Memory B cell (primary cell): ENCODE measurements at regions not wholly inside any gene's neighbourhood (a gene's known extent, or its start where the extent isn't known, plus 50 kb on each side); places are given as distances from the start of the nearest gene placed in this dataset.
"Not testable (repeated sequence)": the region's sequence is repeated elsewhere in the genome, so short reads cannot be mapped to it uniquely, and the experiment has no call there.

Experiments
- ATAC-seq: fragments of 150-1000 bp; cut with Tn5 transposase; 2 replicates; pipeline ENCODE4 v1.10.0; 2021; ENCODE audit warnings: low read depth, mild to moderate bottlenecking, moderate library complexity
- DNase-seq, 2 donors: peaks; one replicate each; pipeline ENCODE4 v3.0.0; 2022; ENCODE audit warnings: low spot score in 2 of 2
- H3K27ac Mint-ChIP-seq: one replicate; pipeline ENCODE4 v1.8.0; 2022; ENCODE audit warnings: mild to moderate bottlenecking, moderate library complexity, mixed read lengths
- H3K27me3 Mint-ChIP-seq: one replicate; pipeline ENCODE4 v1.8.0; 2022; ENCODE audit warnings: mixed read lengths
- H3K36me3 Mint-ChIP-seq: one replicate; pipeline ENCODE4 v1.8.0; 2022; ENCODE audit warnings: mild to moderate bottlenecking, mixed read lengths
- H3K4me1 Mint-ChIP-seq: one replicate; pipeline ENCODE4 v1.8.0; 2022; ENCODE audit warnings: mixed read lengths
- H3K4me3 Mint-ChIP-seq: one replicate; pipeline ENCODE4 v1.8.0; 2022; ENCODE audit warnings: mild to moderate bottlenecking, moderate library complexity, mixed read lengths
- H3K9me3 Mint-ChIP-seq: one replicate; pipeline ENCODE4 v1.8.0; 2022; ENCODE audit warnings: mixed read lengths

GRCh38 chr2:209308415-209308814 lies 115.4 kb upstream of the MAP2 start:
- Mint-ChIP-seq H3K36me3 (no peaks in the 10 kb centered on the region), H3K4me3 (no peak overlapping the region), H3K4me1 (no peaks in the 10 kb centered on the region), H3K27ac (no peak overlapping the region), H3K27me3 (peaks cover 1% of the 10 kb centered on the region), H3K9me3 (no peaks in the 10 kb centered on the region)
- DNase-seq, result no peak
- no peak for ATAC-seq

GRCh38 chr2:209311948-209312347 lies 111.9 kb upstream of the MAP2 start:
- Mint-ChIP-seq H3K4me1 (no peaks in the 10 kb centered on the region), H3K9me3 (no peaks in the 10 kb centered on the region), H3K36me3 (no peaks in the 10 kb centered on the region), H3K27me3 (no peaks in the 10 kb centered on the region), H3K27ac (no peak overlapping the region), H3K4me3 (no peak overlapping the region)
- DNase-seq, result no peak
- ATAC-seq, result no peak

- H3K4me3 Mint-ChIP-seq, H3K27me3 Mint-ChIP-seq, H3K9me3 Mint-ChIP-seq, H3K27ac Mint-ChIP-seq, H3K4me1 Mint-ChIP-seq, ATAC-seq, DNase-seq, H3K36me3 Mint-ChIP-seq: not testable (repeated sequence)
These were observed 111.4 kb upstream of the MAP2 start for GRCh38 chr2:209312450-209312849.

GRCh38 chr2:209314653-209315052 lies 109.2 kb upstream of the MAP2 start:
- no peaks in the 10 kb centered on the region for H3K27me3 Mint-ChIP-seq

GRCh38 chr2:209316141-209316540 lies 107.7 kb upstream of the MAP2 start:
- DNase-seq, result no peak
- no peak for ATAC-seq
- H3K4me1 Mint-ChIP-seq, result no peaks in the 10 kb centered on the region
- no peaks in the 10 kb centered on the region for H3K27me3 Mint-ChIP-seq
- H3K36me3 Mint-ChIP-seq, result no peaks in the 10 kb centered on the region
- H3K9me3 Mint-ChIP-seq, result no peaks in the 10 kb centered on the region
- no peak overlapping the region for H3K27ac Mint-ChIP-seq
- H3K4me3 Mint-ChIP-seq, result no peak overlapping the region

More at GRCh38 chr2:209314653-209315052, 109.2 kb upstream of the MAP2 start:
- DNase-seq (no peak), ATAC-seq (no peak)
- Mint-ChIP-seq H3K4me1 (no peaks in the 10 kb centered on the region), H3K9me3 (no peaks in the 10 kb centered on the region), H3K27ac (no peak overlapping the region), H3K4me3 (no peak overlapping the region), H3K36me3 (no peaks in the 10 kb centered on the region)

GRCh38 chr2:209321076-209321475 lies 102.8 kb upstream of the MAP2 start:
- no peaks in the 10 kb centered on the region for H3K9me3 Mint-ChIP-seq
- peaks cover 6% of the 10 kb centered on the region for H3K4me1 Mint-ChIP-seq
- peaks cover 5% of the 10 kb centered on the region for H3K27me3 Mint-ChIP-seq
- DNase-seq (no peak), ATAC-seq (no peak)
- H3K36me3 Mint-ChIP-seq, result no peaks in the 10 kb centered on the region
- no peak overlapping the region for H3K27ac Mint-ChIP-seq
- no peak overlapping the region for H3K4me3 Mint-ChIP-seq

- Mint-ChIP-seq H3K36me3 (no peaks in the 10 kb centered on the region), H3K4me3 (no peak overlapping the region), H3K27me3 (peaks cover 5% of the 10 kb centered on the region), H3K4me1 (peaks cover 6% of the 10 kb centered on the region), H3K27ac (no peak overlapping the region), H3K9me3 (no peaks in the 10 kb centered on the region)
- ATAC-seq (no peak), DNase-seq (no peak)
These were observed 102.3 kb upstream of the MAP2 start for GRCh38 chr2:209321581-209321980.

- peaks cover 6% of the 10 kb centered on the region for H3K4me1 Mint-ChIP-seq
- ATAC-seq, result no peak
- no peak overlapping the region for H3K4me3 Mint-ChIP-seq
- no peak overlapping the region for H3K27ac Mint-ChIP-seq
- peaks cover 5% of the 10 kb centered on the region for H3K27me3 Mint-ChIP-seq
- DNase-seq, result no peak
- no peaks in the 10 kb centered on the region for H3K36me3 Mint-ChIP-seq
- H3K9me3 Mint-ChIP-seq, result no peaks in the 10 kb centered on the region
These were observed 101.8 kb upstream of the MAP2 start for GRCh38 chr2:209322041-209322440.

- peaks cover 5% of the 10 kb centered on the region for H3K27me3 Mint-ChIP-seq
- H3K36me3 Mint-ChIP-seq, result no peaks in the 10 kb centered on the region
- H3K4me1 Mint-ChIP-seq, result peaks cover 6% of the 10 kb centered on the region
- H3K9me3 Mint-ChIP-seq, result no peaks in the 10 kb centered on the region
- H3K27ac Mint-ChIP-seq, result no peak overlapping the region
- DNase-seq, result no peak
- no peak overlapping the region for H3K4me3 Mint-ChIP-seq
- ATAC-seq, result no peak
These were observed 100.8 kb upstream of the MAP2 start for GRCh38 chr2:209322905-209323512.

GRCh38 chr2:209323738-209324137 lies 100.1 kb upstream of the MAP2 start:
- no peaks in the 10 kb centered on the region for H3K36me3 Mint-ChIP-seq
- H3K4me3 Mint-ChIP-seq, result no peak overlapping the region
- no peak for ATAC-seq
- DNase-seq, result no peak
- no peaks in the 10 kb centered on the region for H3K9me3 Mint-ChIP-seq
- H3K27me3 Mint-ChIP-seq, result peaks cover 5% of the 10 kb centered on the region
- H3K27ac Mint-ChIP-seq, result no peak overlapping the region
- H3K4me1 Mint-ChIP-seq, result peaks cover 6% of the 10 kb centered on the region

- no peaks in the 10 kb centered on the region for H3K36me3 Mint-ChIP-seq
- H3K27ac Mint-ChIP-seq, result no peak overlapping the region
- no peak overlapping the region for H3K4me3 Mint-ChIP-seq
- H3K9me3 Mint-ChIP-seq, result no peaks in the 10 kb centered on the region
- no peak for DNase-seq
- peaks cover 6% of the 10 kb centered on the region for H3K4me1 Mint-ChIP-seq
- no peak for ATAC-seq
- H3K27me3 Mint-ChIP-seq, result peaks cover 5% of the 10 kb centered on the region
These were observed 99.6 kb upstream of the MAP2 start for GRCh38 chr2:209324281-209324680.

- Mint-ChIP-seq H3K36me3 (no peaks in the 10 kb centered on the region), H3K4me1 (no peaks in the 10 kb centered on the region), H3K27me3 (no peaks in the 10 kb centered on the region), H3K9me3 (no peaks in the 10 kb centered on the region), H3K27ac (no peak overlapping the region), H3K4me3 (no peak overlapping the region)
- ATAC-seq (no peak), DNase-seq (no peak)
These were observed 92.5 kb upstream of the MAP2 start for GRCh38 chr2:209331291-209331844.

- peak; percentile 62 for ATAC-seq
These were observed 89.4 kb upstream of the MAP2 start for GRCh38 chr2:209334188-209335017.

GRCh38 chr2:209340522-209340921 lies 83.3 kb upstream of the MAP2 start:
- H3K4me1 Mint-ChIP-seq, result no peaks in the 10 kb centered on the region
- DNase-seq, result no peak

More at GRCh38 chr2:209334188-209335017, 89.4 kb upstream of the MAP2 start:
- peak; percentile 27 to 30 for DNase-seq
- H3K27ac Mint-ChIP-seq, result no peak overlapping the region
- H3K27me3 Mint-ChIP-seq, result no peaks in the 10 kb centered on the region
- no peaks in the 10 kb centered on the region for H3K36me3 Mint-ChIP-seq
- H3K9me3 Mint-ChIP-seq, result no peaks in the 10 kb centered on the region
- no peaks in the 10 kb centered on the region for H3K4me1 Mint-ChIP-seq
- no peak overlapping the region for H3K4me3 Mint-ChIP-seq

More at GRCh38 chr2:209340522-209340921, 83.3 kb upstream of the MAP2 start:
- no peak for ATAC-seq
- Mint-ChIP-seq H3K36me3 (no peaks in the 10 kb centered on the region), H3K9me3 (no peaks in the 10 kb centered on the region), H3K27ac (no peak overlapping the region), H3K27me3 (peaks cover 5% of the 10 kb centered on the region), H3K4me3 (no peak overlapping the region)
